GM19468 (cell line): ENCODE measurements at regions not wholly inside any gene's neighbourhood (a gene's known extent, or its start where the extent isn't known, plus 50 kb on each side); places are given as distances from the start of the nearest gene placed in this dataset.
"Not testable (repeated sequence)": the region's sequence is repeated elsewhere in the genome, so short reads cannot be mapped to it uniquely, and the experiment has no call there.

Experiments used
- ATAC-seq: cut with Tn5 transposase; IDR thresholded peaks from one replicate; pipeline ENCODE4 v1.9.1; 2021; ENCODE audit warnings: mild to moderate bottlenecking, moderate library complexity, moderate number of reproducible peaks; ENCODE audit not compliant: unreplicated experiment; ENCODE audit errors: extremely low read depth

DNA sequence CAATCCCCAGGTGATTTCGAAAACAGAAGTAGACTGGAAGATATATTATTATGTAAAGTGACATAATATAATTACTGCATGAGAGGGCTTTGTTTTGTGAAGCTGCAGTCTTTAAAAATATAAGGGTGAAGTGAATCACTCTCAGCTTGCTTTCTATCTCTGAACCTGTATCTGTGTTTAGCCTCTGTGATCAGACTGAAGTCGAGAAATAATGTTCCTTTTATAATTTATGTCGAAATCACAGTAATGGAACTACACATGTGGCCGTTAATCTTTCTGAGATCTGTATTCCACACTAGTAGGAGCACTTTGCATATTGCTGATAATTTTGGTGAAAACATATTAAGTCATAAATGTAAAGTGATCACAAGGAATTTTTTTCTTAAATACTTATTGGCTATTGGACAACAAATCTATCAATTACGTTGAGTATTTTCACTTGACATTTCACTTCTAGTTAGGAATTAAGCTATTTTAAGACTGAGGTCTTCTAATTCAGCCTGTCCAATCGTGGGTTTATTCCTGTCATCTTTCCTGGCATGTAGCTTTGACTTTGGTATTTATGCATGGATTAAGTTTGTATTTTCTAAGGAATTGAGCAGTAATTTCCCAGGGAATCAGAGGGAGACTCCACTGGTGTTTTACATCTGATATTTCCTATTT is 268.2 kb upstream of the POT1 start:
- no peak for ATAC-seq

GRCh38 chr7:125195156-125195555 is 265.5 kb upstream of the POT1 start:
- ATAC-seq, result no peak

- ATAC-seq, result no peak
These were observed 263.6 kb upstream of the POT1 start for GRCh38 chr7:125193263-125193662.

DNA sequence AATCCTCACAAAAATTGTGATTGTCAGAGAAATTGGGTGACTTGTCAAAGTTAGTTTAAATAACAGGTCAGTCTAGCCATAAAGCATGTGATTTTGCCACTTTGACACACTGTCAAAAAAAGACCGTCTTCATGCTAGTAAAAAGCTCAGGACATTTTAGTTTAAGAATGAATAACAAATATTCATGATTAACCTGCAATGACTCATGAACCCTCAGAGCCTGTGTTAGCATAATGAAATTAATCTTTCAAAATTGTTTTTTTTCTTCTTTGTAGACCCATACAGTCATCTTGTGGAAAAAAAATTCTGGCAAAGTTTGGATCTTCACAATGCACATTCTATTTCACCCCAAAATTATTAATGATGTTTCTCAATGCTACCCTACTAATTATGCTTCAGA is 255.2 kb upstream of the POT1 start:
- ATAC-seq, result no peak

DNA sequence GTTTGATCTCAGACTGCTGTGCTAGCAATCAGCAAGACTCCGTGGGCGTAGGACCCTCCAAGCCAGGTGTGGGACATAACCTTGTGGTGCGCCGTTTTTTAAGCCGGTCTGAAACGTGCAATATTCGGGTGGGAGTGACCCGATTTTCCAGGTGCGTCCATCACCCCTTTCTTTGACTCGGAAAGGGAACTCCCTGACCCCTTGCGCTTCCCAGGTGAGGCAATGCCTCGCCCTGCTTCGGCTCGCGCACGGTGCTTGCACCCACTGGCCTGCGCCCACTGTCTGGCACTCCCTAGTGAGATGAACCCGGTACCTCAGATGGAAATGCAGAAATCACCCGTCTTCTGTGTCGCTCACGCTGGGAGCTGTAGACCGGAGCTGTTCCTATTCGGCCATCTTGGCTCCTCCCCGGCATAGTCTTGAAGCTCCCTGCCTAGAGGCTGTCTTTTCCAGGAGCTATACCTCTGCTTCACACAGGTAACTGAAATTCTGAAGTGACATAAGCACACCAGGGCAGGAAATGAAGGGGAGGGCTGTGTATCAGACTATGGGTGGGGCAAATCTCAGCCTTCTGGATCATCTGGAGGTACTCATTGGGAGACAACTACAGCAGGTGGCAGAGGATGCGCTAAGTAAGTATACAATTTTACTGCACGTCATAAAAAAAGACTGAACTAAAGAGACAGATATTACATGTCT is 252.1 kb upstream of the POT1 start:
- ATAC-seq, result not testable (repeated sequence)

DNA sequence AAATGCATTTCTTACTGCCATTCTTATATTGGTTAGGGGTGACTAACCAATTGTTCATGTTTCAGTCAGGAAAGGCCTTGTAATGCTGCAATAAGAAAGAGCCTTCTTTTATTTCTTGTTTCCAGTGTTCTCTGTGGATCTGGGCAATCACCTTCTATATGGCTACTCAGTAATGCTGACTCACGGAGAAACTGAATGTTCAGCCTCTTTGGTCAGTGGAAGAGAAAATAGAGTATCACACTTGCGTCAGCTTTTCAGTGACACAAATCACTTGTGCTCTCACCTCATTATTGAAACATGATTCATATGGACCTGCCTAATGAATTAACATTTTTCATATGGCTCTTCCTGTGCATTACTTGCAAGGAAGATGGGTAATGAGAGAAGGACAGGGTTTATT is 243.9 kb upstream of the POT1 start:
- no peak for ATAC-seq

DNA sequence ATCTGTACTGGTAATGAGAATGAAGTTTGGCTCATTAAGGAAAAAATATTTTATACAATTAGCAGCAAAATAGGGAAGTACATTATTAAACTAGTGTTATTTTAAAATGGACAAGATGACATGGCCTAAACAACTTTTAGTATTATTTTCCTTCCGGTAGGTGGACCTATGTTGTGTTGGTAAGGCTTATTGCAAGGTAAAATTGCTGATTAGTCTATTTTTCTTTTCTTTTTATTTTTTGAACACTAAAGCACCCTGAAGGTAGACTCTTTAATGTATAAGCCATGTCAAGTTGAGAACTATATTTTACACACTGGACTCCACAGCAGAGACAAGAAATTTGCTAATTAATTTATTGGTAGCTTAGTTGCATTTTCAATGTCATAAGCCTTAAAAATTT is 239.5 kb upstream of the POT1 start:
- ATAC-seq, result no peak

- ATAC-seq, result no peak
These were observed 225.3 kb upstream of the POT1 start for GRCh38 chr7:125154930-125155329.

- ATAC-seq, result no peak
These were observed 219.5 kb upstream of the POT1 start for GRCh38 chr7:125149151-125149550.

- no peak for ATAC-seq
These were observed 217.4 kb upstream of the POT1 start for GRCh38 chr7:125147047-125147446.

DNA sequence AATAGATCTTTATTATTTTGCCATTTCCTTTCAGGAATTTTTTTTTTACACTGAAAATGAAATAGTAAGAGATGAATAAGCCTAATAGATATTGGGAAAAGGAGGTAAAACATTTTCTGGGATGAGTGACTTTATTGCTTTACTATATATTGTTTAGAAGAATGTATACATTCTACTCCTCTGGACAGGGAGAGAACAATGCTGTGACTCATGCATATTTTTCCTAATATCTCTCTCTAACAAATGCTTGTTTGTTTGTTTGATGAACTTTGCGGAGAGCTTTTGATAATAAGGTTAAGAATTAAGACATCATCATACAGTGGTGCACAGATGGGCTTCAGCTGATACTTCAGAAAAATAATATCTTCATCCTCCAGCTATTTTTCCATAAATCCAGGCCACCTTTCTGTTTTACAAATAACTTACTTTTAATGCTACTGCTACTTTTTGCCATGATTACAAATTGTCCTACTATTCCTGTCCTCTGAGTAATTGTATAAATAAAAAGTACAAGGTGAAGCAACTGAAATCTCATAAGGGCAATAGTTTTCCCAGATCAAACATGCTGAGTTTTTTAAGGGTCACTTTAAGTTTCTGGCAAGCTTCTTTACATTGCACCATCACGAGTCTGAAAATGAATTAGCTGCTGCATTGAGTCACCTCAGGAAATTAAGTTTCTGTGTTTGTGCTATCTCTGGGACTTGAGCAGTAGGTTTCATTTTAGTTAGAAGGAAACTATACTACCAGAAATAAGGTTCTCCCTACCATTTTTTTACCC is 207.3 kb upstream of the POT1 start:
- no peak for ATAC-seq

GRCh38 chr7:125136341-125136740 is 206.7 kb upstream of the POT1 start:
- no peak for ATAC-seq

GRCh38 chr7:125130173-125130572 is 200.5 kb upstream of the POT1 start:
- no peak for ATAC-seq

DNA sequence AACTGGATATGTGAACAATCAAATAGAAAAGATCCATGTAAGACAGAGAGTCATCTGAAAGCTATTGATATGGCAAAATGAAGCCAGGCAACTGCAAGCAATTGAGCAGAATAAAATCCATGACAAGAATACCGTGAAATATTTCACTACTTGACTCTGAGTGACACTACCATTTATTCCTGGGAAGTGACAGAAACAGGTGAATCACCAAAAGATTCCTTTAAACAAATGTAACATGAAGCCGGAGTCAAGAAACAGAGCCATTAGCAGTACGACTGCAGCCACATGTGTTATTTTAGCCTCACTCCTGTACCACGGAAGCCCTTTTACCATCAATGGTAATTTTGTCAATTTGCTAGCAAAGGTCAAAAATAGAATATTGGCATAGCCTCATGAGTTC is 197.7 kb upstream of the POT1 start:
- ATAC-seq, result no peak

- no peak for ATAC-seq
These were observed 196.8 kb upstream of the POT1 start for GRCh38 chr7:125126376-125126775.

DNA sequence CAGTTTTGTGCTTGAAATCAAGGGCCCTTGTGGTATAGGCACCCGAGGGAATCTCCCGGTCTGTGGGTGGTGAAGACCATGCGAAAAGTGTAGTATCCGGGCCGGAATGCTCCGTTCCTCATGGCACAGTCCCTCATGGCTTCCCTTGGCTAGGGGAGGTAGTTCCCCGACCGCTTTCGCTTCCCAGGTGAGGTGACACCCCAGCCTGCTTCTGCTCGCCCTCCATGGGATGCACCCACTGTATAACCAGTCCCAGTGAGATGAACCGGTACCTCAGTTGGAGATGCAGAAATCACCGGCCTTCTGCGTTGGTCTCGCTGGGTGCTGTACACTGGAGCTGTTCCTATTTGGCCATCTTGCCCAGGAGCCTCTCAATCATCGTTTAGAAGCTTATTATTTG is 195.7 kb upstream of the POT1 start:
- ATAC-seq, result no peak

DNA sequence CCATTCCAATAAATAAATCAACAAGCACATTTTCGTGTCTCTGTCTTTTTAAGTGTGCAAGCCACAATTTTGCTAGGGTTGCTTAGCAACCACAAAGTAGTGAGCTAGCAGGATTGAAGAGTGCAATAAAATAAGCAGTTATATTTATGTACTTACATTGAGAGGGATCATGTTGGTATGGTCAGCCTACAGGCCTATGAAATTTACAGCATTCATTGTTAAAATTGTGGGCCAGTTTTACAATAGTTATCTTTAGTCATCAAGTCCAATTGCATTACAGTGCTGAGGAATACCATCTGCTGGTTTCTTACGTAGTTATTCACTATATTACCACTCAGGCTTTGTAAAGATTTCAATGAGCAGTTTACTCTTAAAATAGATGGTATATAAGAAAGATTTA is 192.5 kb upstream of the POT1 start:
- ATAC-seq, result no peak

- ATAC-seq, result no peak
These were observed 190.0 kb upstream of the POT1 start for GRCh38 chr7:125119559-125120115.

- ATAC-seq, result no peak
These were observed 188.8 kb upstream of the POT1 start for GRCh38 chr7:125118444-125118843.

- no peak for ATAC-seq
These were observed 183.2 kb upstream of the POT1 start for GRCh38 chr7:125112850-125113249.

DNA sequence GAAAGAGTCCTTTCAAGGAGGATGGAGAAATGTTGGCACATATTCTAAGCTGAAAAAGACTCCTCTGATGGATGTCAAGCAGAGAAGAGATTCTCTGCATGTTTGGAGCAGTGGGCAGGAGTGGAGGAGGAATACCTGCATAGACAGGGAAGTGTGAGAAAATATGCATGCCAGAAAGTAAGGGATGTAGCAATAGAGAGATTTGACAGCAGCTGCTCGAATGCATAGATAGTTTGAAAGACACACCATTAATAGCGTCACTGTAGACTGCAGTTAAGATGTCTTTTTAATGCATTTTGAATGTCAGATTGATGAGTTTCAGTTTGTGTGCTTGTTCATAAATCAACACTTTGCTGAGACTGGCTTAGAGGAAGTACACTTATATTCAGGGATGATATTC is 169.9 kb upstream of the POT1 start:
- no peak for ATAC-seq
